GM12891 (cell line): ENCODE measurements at regions not wholly inside any gene's neighbourhood (a gene's known extent, or its start where the extent isn't known, plus 50 kb on each side); places are given as distances from the start of the nearest gene placed in this dataset.

ENCODE experiments used
- POLR2A ChIP-seq: IDR thresholded peaks from 2 replicates; pipeline ENCODE4 v1.6.1; 2011; ENCODE audit warnings: low read depth, low read length, control low read depth
- POU2F2 ChIP-seq: IDR thresholded peaks from 2 replicates; pipeline ENCODE4 v1.6.1; 2011; ENCODE audit warnings: low read depth, mild to moderate bottlenecking, control low read depth, low read length, moderate library complexity

DNA sequence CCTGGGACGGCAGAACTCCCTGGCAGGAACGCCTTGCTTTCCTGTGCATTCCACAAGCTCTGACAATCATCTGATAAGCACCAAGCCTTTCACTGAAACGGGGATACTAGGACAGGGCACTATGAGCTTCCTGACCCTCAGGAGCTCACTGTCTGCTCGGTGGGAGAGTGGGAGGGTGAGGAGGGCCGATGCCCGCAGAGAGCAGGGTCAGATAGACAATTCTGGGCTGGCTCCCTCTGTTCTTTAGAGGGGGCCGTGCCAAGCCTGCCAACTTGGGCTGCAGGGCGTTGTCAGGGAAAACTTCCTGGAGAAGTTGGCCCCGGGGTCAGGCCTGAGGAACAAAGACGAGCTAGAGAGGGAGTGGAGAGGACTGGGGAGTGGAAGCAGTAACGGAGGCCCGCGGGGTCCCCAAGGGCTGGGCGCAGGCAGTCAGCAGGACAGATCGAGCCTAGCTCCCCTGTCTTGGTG lies 82.0 kb downstream of the CTAGE1 start:
- no peak for TF ChIP-seq POLR2A
- no peak for TF ChIP-seq POU2F2
